ENCODE measurements at regions not wholly inside any gene's neighbourhood (a gene's known extent, or its start where the extent isn't known, plus 50 kb on each side); places are given as distances from the start of the nearest gene placed in this dataset.

- DNase-seq, result peak; percentile 21 to 28
Measured at GRCh38 chr4:174120446-174121295, 162.8 kb downstream of the FBXO8 start.

GRCh38 chr4:174119830-174120229, 163.6 kb downstream of the FBXO8 start:
- no peak for DNase-seq

GRCh38 chr4:174119051-174119450, 164.4 kb downstream of the FBXO8 start:
- DNase-seq, result no peak

GRCh38 chr4:174118171-174118570, 165.3 kb downstream of the FBXO8 start:
- no peak for DNase-seq

GRCh38 chr4:174117445-174117844, 166.0 kb downstream of the FBXO8 start:
- no peak for DNase-seq

GRCh38 chr4:174116021-174116420, 167.4 kb downstream of the FBXO8 start:
- no peak for DNase-seq

- no peak for DNase-seq
Measured at GRCh38 chr4:174111422-174111821, 172.0 kb downstream of the FBXO8 start.

GRCh38 chr4:174110180-174110579, 173.3 kb downstream of the FBXO8 start:
- DNase-seq, result no peak

- no peak for DNase-seq
Measured at GRCh38 chr4:174107746-174108354, 175.6 kb downstream of the FBXO8 start.

GRCh38 chr4:174105202-174105601, 178.3 kb downstream of the FBXO8 start:
- no peak for DNase-seq

- DNase-seq, result no peak
Measured at GRCh38 chr4:174100910-174101309, 182.6 kb downstream of the FBXO8 start.

GRCh38 chr4:174099712-174100111, 183.8 kb downstream of the FBXO8 start:
- no peak for DNase-seq

GRCh38 chr4:174096999-174097398, 186.5 kb downstream of the FBXO8 start:
- no peak for DNase-seq

GRCh38 chr4:174096456-174096855, 187.0 kb downstream of the FBXO8 start:
- DNase-seq, result no peak

- no peak for DNase-seq
Measured at GRCh38 chr4:174091130-174091529, 192.3 kb downstream of the FBXO8 start.

- DNase-seq, result no peak
Measured at GRCh38 chr4:174089711-174090110, 193.8 kb downstream of the FBXO8 start.

- no peak for DNase-seq
Measured at GRCh38 chr4:174088795-174089194, 194.7 kb downstream of the FBXO8 start.

- DNase-seq, result no peak
Measured at GRCh38 chr4:174086829-174087799, 196.4 kb downstream of the FBXO8 start.

GRCh38 chr4:174084981-174085380, 198.5 kb downstream of the FBXO8 start:
- no peak for DNase-seq

GRCh38 chr4:174084542-174084941, 198.9 kb downstream of the FBXO8 start:
- no peak for DNase-seq

- DNase-seq, result no peak
Measured at GRCh38 chr4:174080361-174080760, 203.1 kb downstream of the FBXO8 start.

- DNase-seq, result no peak
Measured at GRCh38 chr4:174071595-174071994, 211.9 kb downstream of the FBXO8 start.

- no peak for DNase-seq
Measured at GRCh38 chr4:174069848-174070330, 213.6 kb downstream of the FBXO8 start.

Data from activated T-cell treated with anti-CD3 and anti-CD28 coated beads, Interleukin-2, amount 50 U/mL, for 48 hours (primary cell).